H9 (cell line): ENCODE measurements at regions not wholly inside any gene's neighbourhood (a gene's known extent, or its start where the extent isn't known, plus 50 kb on each side); places are given as distances from the start of the nearest gene placed in this dataset.

Experiments
- DNase-seq: peaks from one replicate; pipeline ENCODE4 v3.0.0-alpha.2; 2017
- H2AFZ ChIP-seq: one replicate; pipeline ENCODE4 v1.6.1; 2013; ENCODE audit warnings: mild to moderate bottlenecking, low read length, control low read depth, moderate library complexity
- H2AK5ac ChIP-seq: 2 replicates; pipeline ENCODE4 v1.6.1; 2013; ENCODE audit warnings: low read length, control low read depth, mixed read lengths; ENCODE audit not compliant: insufficient read length
- H2BK120ac ChIP-seq: one replicate; pipeline ENCODE4 v1.6.1; 2013; ENCODE audit warnings: low read depth, mild to moderate bottlenecking, low read length, control low read depth, inconsistent platforms; ENCODE audit not compliant: poor library complexity, severe bottlenecking
- H2BK12ac ChIP-seq: 2 replicates; pipeline ENCODE4 v1.6.1; 2013; ENCODE audit warnings: low read length, control low read depth, mixed read lengths, low read depth; ENCODE audit not compliant: insufficient read length
- H2BK15ac ChIP-seq: 2 replicates; pipeline ENCODE4 v1.6.1; 2013; ENCODE audit warnings: low read depth, low read length, control low read depth
- H2BK20ac ChIP-seq: one replicate; pipeline ENCODE4 v1.6.1; 2013; ENCODE audit warnings: low read depth, mild to moderate bottlenecking, low read length, control low read depth, inconsistent platforms; ENCODE audit not compliant: poor library complexity, severe bottlenecking
- H2BK5ac ChIP-seq: 2 replicates; pipeline ENCODE4 v1.6.1; 2013; ENCODE audit warnings: low read length, control low read depth, mixed read lengths; ENCODE audit not compliant: insufficient read length
- H3K14ac ChIP-seq: 2 replicates; pipeline ENCODE4 v1.6.1; 2013; ENCODE audit warnings: low read length, control low read depth; ENCODE audit not compliant: insufficient read depth
- H3K18ac ChIP-seq: 2 replicates; pipeline ENCODE4 v1.6.1; 2013; ENCODE audit warnings: low read depth, mild to moderate bottlenecking, mixed read lengths, low read length, control low read depth; ENCODE audit not compliant: insufficient read length
- H3K23ac ChIP-seq: 2 replicates; pipeline ENCODE4 v1.6.1; 2013; ENCODE audit warnings: low read length, control low read depth, mixed read lengths, low read depth; ENCODE audit not compliant: insufficient read length
- H3K23me2 ChIP-seq: 2 replicates; pipeline ENCODE4 v1.6.1; 2013; ENCODE audit warnings: low read depth, mild to moderate bottlenecking, mixed read lengths, low read length, control low read depth; ENCODE audit not compliant: insufficient read length, poor library complexity, severe bottlenecking
- H3K27ac ChIP-seq: 2 replicates; pipeline ENCODE4 v1.5.1; 2013; ENCODE audit warnings: low read length, control low read depth, mixed read lengths, low read depth; ENCODE audit not compliant: insufficient read length
- H3K27me3 ChIP-seq: 2 replicates; pipeline ENCODE4 v1.6.1; 2013; ENCODE audit warnings: low read length, control low read depth, inconsistent platforms; ENCODE audit not compliant: insufficient read depth
- H3K4ac ChIP-seq: 2 replicates; pipeline ENCODE4 v1.6.1; 2013; ENCODE audit warnings: low read depth, mild to moderate bottlenecking, control low read depth, inconsistent platforms, low read length, moderate library complexity
- H3K4me1 ChIP-seq: 2 replicates; pipeline ENCODE4 v1.6.1; 2013; ENCODE audit warnings: low read length, control low read depth, inconsistent platforms; ENCODE audit not compliant: insufficient read depth
- H3K4me2 ChIP-seq: 2 replicates; pipeline ENCODE4 v1.6.1; 2013; ENCODE audit warnings: low read length, control low read depth, mixed read lengths; ENCODE audit not compliant: insufficient read length, insufficient read depth
- H3K56ac ChIP-seq: 2 replicates; pipeline ENCODE4 v1.6.1; 2013; ENCODE audit warnings: low read depth, mild to moderate bottlenecking, mixed read lengths, low read length, control low read depth; ENCODE audit not compliant: insufficient read length
- H3K79me1 ChIP-seq: 2 replicates; pipeline ENCODE4 v1.6.1; 2013; ENCODE audit warnings: low read depth, mild to moderate bottlenecking, moderate library complexity, low read length, control low read depth, inconsistent platforms; ENCODE audit not compliant: insufficient read depth, poor library complexity, severe bottlenecking
- H3K79me2 ChIP-seq: 2 replicates; pipeline ENCODE4 v1.6.1; 2013; ENCODE audit warnings: low read length, control low read depth, inconsistent platforms; ENCODE audit not compliant: insufficient read depth
- H3K9ac ChIP-seq: 2 replicates; pipeline ENCODE4 v1.6.1; 2013; ENCODE audit warnings: low read length, control low read depth, mixed read lengths; ENCODE audit not compliant: insufficient read length; ENCODE audit errors: extremely low read depth
- H3K9me3 ChIP-seq: one replicate; pipeline ENCODE4 v1.6.1; 2013; ENCODE audit warnings: low read depth, low read length, inconsistent platforms; ENCODE audit not compliant: control insufficient read depth
- H3T11ph ChIP-seq: one replicate; pipeline ENCODE4 v1.6.1; 2013; ENCODE audit warnings: mild to moderate bottlenecking, low read length, control low read depth, inconsistent platforms
- H4K20me1 ChIP-seq: one replicate; pipeline ENCODE4 v1.6.1; 2013; ENCODE audit not compliant: control insufficient read depth, insufficient read length, insufficient read depth
- H4K5ac ChIP-seq: 2 replicates; pipeline ENCODE4 v1.6.1; 2013; ENCODE audit warnings: low read depth, mild to moderate bottlenecking, mixed read lengths, low read length, control low read depth; ENCODE audit not compliant: insufficient read length
- H4K8ac ChIP-seq: replicated peaks from 2 replicates; pipeline ENCODE4 v1.6.1; 2013; ENCODE audit warnings: low read length, control low read depth, mixed read lengths, low read depth; ENCODE audit not compliant: insufficient read length
- H4K91ac ChIP-seq: 2 replicates; pipeline ENCODE4 v1.6.1; 2013; ENCODE audit warnings: low read depth, mild to moderate bottlenecking, moderate library complexity, mixed read lengths, low read length, control low read depth; ENCODE audit not compliant: insufficient read length
- H3K27ac Mint-ChIP-seq, 3 experiments: 2 replicates in 2 of 3; 3 replicates in 1 of 3; pipeline ENCODE4 v1.8.0; 2020 to 2021; ENCODE audit warnings: mixed read lengths in 3 of 3, mild to moderate bottlenecking in 1 of 3, moderate library complexity in 1 of 3
- H3K27me3 Mint-ChIP-seq: 2 replicates; pipeline ENCODE4 v1.8.0; 2021; ENCODE audit warnings: low read depth, mild to moderate bottlenecking, moderate library complexity, mixed read lengths
- H3K36me3 Mint-ChIP-seq, 3 experiments: 2 replicates in 2 of 3; 3 replicates in 1 of 3; pipeline ENCODE4 v1.8.0; 2020 to 2021; ENCODE audit warnings: low read depth in 3 of 3, mixed read lengths in 3 of 3; ENCODE audit not compliant: insufficient read depth in 1 of 3
- H3K4me1 Mint-ChIP-seq, 2 experiments: 2 replicates each; pipeline ENCODE4 v1.8.0; 2020; ENCODE audit warnings: mixed read lengths in 2 of 2
- H3K4me3 Mint-ChIP-seq, 2 experiments: 2 replicates in 1 of 2; 3 replicates in 1 of 2; pipeline ENCODE4 v1.8.0; 2020 to 2021; ENCODE audit warnings: mild to moderate bottlenecking in 2 of 2, mixed read lengths in 2 of 2, moderate library complexity in 1 of 2
- H3K9me3 Mint-ChIP-seq, 2 experiments: 2 replicates in 1 of 2; 3 replicates in 1 of 2; pipeline ENCODE4 v1.8.0; 2020; ENCODE audit warnings: mild to moderate bottlenecking in 2 of 2, mixed read lengths in 2 of 2, moderate library complexity in 1 of 2
- CTCF ChIP-seq: fragments of 200-600 bp; sonication (generic); conservative IDR thresholded peaks from 3 replicates; pipeline ENCODE4 v1.8.0; 2021; ENCODE audit warnings: antibody characterized with exemption, mild to moderate bottlenecking
- WGBS: extraction: QIAGEN DNeasy Blood & Tissue Kit; methylation state at CpG from one replicate; pipeline ENCODE4 v1.1.7; 2013; ENCODE audit warnings: missing lambda C conversion rate, low lambda C conversion rate, mixed read lengths; ENCODE audit not compliant: insufficient read length; ENCODE audit errors: extremely low coverage; 5-methylcytosine and 5-hydroxymethylcytosine counted together

GRCh38 chr9:88289532-88289931, 98.7 kb upstream of the SPIN1 start:
- TF ChIP-seq CTCF: no peak
- no peak overlapping the region for H3K9ac ChIP-seq
- H2BK12ac ChIP-seq: no peak overlapping the region
- no peak overlapping the region for H2BK15ac ChIP-seq
- H3K9me3 Mint-ChIP-seq: peaks cover 0 to 4% of the 10 kb centered on the region in 2 experiments; a peak in 2 of 5 replicates
- no peak overlapping the region for H3K18ac ChIP-seq
- no peak overlapping the region for H2AFZ ChIP-seq
- H4K8ac ChIP-seq: no peak overlapping the region
- no peaks in the 10 kb centered on the region for H3K27me3 ChIP-seq
- no peaks in the 10 kb centered on the region for H3K23me2 ChIP-seq
- no peaks in the 10 kb centered on the region for H3K9me3 ChIP-seq
- H3K36me3 Mint-ChIP-seq: peaks cover 0 to 7% (median 0%) of the 10 kb centered on the region in 3 experiments; a peak in 2 of 7 replicates
- H2AK5ac ChIP-seq: no peak overlapping the region
- H3K27ac Mint-ChIP-seq: no peak overlapping the region; a peak in 1 of 7 replicates
- no peaks in the 10 kb centered on the region for H3K79me2 ChIP-seq
- no peaks in the 10 kb centered on the region for H3K4me1 ChIP-seq
- no peak overlapping the region for H4K91ac ChIP-seq
- no CpG with 5 or more reads among the region's 8 CpGs for WGBS
- H2BK20ac ChIP-seq: no peak overlapping the region
- H3K4me1 Mint-ChIP-seq: no peaks in the 10 kb centered on the region
- no peak for DNase-seq
- H3K56ac ChIP-seq: no peak overlapping the region
- no peak overlapping the region for H3K27ac ChIP-seq
- no peaks in the 10 kb centered on the region for H3K79me1 ChIP-seq
- H3T11ph ChIP-seq: no peak overlapping the region
- H2BK120ac ChIP-seq: no peak overlapping the region
- no peak overlapping the region for H3K4ac ChIP-seq
- no peak overlapping the region for H3K4me2 ChIP-seq
- H3K23ac ChIP-seq: no peak overlapping the region
- no peak overlapping the region for H2BK5ac ChIP-seq
- no peak overlapping the region for H3K14ac ChIP-seq
- H4K5ac ChIP-seq: no peak overlapping the region
- no peaks in the 10 kb centered on the region for H4K20me1 ChIP-seq
- H3K4me3 Mint-ChIP-seq: no peak overlapping the region
- H3K27me3 Mint-ChIP-seq: peaks cover 5% of the 10 kb centered on the region; the same call in 1 of the 2 replicates
